ENCODE measurements at regions not wholly inside any gene's neighbourhood (a gene's known extent, or its start where the extent isn't known, plus 50 kb on each side); places are given as distances from the start of the nearest gene placed in this dataset.

- DNase-seq = no peak
Observed at GRCh38 chr1:30061292-30062220, 661.8 kb downstream of the MATN1 start.

DNA sequence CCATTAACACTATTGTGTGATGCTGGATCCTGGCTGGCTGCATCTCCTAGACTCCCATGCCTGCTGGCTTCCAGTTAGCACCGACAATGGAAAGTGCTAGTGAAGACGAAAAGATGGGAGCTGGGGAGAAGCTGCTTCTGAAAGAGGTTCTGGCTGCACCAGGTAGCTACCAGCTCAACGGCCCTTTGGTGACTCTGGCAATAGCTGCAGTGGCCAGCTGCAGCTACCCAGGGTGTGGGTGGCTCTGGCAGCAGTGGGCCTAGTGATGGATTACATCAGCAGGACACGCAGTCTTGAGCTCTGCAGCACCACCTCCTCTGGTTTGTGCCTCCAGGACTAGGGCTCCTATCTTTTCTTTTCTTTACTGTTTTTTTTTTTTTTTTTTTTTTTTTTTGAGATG lies 662.6 kb downstream of the MATN1 start:
- DNase-seq = no peak

DNA sequence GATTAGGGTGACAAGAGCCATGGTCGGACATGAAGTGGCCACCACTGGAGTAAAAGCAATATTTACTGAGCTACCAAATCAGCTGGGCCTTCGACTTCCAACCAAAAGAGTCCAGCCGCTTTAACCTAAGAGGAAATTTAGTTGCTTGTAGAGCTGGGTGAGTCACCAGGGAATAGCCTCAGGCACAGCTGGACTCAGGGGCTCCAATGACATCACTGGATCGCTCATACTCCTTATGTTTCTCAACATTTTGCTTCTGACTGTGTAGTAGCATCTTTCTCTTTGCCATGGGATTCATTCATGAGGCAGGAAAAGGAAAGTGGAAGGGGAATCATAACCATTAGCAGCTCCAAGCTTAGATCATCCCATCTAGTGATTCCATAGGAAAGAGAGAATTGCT lies 664.4 kb downstream of the MATN1 start:
- DNase-seq = no peak

DNA sequence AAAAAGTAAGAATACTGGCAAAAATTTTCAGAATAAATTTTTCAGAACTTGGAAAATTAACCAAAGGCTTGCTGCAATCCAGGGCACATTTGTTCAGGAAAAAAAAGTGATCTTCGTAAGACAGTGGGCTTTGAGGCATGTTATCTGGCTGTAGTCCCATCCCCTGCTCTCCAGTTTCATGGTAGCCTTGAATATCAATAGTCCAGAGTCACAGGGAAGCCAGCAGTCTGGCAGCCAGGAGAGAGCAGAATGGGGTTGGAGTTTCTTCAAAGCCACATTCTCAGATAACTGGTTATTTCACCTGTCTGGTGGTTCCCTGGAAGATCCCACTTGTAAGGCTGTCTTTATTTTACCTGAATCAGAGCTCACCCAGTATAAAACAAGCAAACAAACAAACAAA lies 669.3 kb downstream of the MATN1 start:
- DNase-seq = no peak

DNA sequence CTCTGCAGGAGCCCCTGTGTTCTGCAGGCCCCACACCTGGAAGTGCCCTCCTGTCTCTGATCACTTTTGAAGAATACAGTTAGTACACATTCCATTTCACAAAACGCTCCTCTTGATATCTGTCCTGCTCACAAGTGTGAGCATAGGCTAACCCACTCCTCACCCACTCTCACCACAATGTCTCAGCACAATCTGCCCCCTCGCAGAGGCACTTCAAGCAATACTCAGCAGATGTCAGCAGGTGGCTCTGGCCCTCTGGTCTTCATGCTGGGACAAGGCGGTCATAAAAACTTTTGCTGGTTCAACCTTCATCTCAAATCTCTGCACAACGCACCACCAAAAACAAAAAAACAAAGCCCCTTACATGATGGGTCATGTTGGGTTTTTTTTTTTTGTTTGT lies 671.2 kb downstream of the MATN1 start:
- no peak for DNase-seq

- DNase-seq = no peak
Observed at GRCh38 chr1:30051777-30052176, 671.6 kb downstream of the MATN1 start.

GRCh38 chr1:30049748-30050296 lies 673.6 kb downstream of the MATN1 start:
- no peak for DNase-seq

DNA sequence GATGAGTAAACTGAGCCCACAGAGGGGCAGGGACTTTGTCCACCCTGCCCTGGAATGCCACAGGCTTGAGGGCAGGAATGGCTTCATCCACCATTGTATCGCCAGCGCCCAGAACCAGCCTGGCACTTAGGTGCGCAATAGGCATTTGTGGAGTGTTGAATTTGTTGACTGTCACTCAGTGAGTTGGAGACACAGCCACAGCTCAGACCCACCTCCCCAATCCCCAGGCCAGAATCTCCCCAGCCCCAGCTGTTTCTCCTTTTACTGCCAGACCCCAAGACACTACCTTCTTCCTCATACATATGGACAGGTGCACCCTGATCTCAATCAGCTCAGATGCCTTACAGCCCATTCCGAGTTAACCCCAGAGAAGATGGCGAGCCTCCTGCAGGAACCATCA lies 674.5 kb downstream of the MATN1 start:
- DNase-seq = no peak

DNA sequence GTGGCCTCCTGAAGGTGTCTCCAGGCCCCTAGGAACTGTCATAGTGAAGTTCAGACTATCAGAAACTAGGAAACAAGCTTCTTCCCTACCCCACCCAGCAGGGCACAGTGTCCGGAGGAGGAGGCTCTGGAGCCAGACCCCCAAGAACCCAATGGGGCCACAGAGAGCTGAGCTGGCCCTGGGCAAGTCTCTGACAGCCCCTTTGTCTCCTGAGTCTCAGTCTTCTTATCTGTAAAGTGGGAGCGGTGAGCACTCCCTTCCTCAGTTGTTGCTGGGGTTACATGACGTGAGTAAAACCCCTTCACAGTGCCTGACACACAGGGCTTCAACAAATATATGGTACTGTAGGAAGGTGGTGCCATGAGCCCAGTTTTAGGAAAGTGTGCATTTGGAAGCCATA lies 675.8 kb downstream of the MATN1 start:
- no peak for DNase-seq

GRCh38 chr1:30046751-30047150 lies 676.6 kb downstream of the MATN1 start:
- no peak for DNase-seq

DNA sequence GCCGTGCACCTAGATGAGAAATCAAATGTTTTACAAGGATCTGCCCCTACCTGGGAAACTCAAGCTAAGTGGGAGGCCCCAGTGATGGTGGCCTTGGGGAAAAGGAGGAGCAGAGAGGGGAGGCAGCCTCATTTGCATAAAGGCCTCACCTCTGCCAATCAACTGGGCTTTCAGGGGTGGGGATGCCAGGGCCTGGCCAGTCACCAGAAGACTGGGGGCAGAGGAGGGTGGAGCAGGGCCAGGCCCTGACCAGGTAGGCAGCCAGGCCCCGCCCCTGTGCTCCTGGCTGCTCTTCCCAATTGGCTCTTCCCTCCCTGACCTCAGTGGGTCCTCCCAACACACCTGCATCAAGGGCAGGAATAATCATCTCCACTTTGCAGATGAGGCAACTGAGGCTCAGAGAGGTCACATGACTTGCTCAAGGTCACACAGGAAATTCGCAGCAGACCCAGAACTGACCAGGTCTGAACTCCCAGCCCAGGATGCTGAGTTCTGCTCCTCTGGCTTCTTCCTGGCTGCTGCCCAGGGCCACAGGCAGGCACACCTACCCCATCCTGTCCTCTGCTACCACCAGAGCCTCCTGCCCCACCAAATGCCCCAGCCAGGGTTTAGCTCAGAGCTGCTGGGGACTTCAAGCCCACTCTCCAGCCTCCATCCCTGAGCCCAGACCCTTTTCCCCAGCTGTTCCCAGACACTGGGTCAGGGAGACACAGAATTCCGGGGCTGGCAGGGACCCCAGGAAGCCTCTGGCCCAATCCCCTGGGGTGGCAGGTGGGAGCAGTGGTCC lies 677.9 kb downstream of the MATN1 start:
- no peak for DNase-seq

GRCh38 chr1:30044656-30045144 lies 678.7 kb downstream of the MATN1 start:
- no peak for DNase-seq

DNA sequence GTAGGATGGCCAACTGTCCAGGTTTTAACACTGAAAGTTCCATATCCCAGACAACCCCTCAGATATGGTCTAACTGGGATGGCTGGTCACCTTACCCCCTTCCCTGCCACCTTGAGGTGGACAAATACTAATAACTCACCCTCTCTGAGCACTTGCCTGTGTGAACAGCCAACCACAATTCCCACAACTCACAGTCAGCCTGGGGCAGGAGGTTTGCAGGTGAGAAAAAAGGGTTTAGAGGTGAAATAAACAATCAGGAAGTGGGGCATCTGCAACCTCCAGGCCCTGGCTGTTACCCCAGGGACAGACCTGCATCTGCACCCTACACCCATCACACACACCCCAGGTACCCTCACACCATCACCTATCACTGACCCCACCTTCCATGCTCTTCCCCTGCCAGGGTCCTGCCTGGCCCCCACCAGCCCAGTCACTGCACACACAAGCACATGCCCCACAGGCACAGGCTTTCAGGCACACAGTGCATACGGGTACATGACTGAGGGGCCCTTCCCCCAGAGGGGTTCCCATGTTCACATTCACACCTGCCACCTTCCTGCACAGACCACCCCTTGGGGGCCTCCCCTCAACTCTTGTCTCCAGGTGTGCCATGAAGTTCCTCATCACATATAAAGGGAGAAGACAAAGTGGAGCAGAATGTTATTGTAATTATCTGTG lies 679.5 kb downstream of the MATN1 start:
- no peak for DNase-seq

- no peak for DNase-seq
Observed at GRCh38 chr1:30043256-30043655, 680.1 kb downstream of the MATN1 start.

DNA sequence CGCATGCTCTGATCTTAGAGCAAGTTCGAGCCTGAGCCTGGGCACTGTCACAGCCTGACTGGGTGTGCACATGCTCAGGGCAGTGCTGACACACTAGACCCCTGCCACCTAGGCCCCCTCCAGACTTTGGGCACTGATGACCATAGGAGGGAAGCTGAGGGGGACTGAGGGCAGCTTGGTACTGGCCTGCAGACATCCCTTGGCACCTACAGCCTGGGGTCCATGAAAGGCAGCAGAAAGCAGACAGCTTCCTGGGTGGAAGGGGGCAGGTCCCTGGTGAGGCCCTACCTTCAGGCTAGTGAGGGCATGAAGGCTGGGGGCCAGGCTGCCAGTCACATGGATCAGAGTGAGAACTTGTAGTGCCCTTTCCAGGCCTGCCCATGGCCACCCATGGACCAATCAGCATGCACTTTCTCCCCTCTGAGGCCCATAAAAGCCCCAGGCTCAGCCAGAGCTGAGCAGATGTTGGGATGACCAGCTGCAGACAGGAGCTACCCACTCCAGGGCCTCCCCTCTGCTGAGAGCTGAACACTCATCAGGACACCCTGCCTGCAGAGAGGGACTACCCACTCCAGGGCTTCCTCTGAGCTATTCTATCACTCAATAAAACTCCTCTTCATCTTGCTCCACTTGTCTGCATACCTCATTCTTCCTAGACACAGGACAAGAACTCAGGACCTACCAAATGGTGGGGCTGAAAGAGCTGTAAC lies 680.8 kb downstream of the MATN1 start:
- DNase-seq = no peak

GRCh38 chr1:30041741-30042437 lies 681.5 kb downstream of the MATN1 start:
- DNase-seq = no peak

DNA sequence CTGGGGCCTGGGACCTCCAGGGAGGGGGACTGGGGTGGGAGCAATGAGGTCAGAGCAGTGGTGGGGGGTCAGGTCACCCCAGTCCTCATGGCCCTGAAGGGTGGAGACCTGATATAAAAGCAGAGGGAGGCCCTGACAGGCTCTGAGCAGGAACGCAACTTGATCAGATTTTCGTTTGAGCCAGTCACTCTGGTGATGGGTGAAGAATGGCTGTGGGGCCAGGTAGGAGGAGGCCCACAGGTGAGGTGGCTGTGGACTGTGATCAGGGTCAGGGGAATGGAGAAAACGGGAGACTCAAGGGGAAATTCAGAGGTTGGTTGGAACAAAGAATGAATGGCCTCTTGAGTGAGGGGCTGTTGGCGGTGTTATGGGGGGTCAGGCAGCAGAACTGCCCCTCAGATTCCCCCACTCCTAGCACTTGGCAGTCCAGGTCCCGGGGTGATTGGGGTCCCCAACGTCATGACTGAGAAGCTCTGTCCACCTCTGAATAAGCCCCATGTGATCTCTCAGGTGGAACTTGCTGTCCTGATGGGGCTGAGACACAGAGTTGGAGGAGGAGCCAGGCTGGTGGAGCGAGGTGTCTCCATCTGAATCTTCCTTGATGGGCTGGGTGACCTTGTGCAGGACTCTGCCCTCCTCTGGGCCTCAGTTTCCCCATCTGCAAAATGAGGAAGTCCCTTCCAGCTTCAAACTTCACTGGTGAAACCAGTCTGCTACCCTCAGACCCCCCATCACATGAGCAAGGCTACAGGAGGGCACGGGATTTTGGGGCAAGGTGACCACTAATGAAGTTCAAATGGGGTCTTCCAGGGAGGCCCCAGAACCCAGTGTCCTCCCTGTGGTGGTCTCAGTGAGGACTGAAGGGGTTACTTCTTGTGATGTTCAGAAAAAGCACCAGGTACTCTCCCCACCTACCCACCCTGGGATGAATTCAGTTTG lies 683.0 kb downstream of the MATN1 start:
- DNase-seq = no peak

- no peak for DNase-seq
Observed at GRCh38 chr1:30039354-30040080, 683.9 kb downstream of the MATN1 start.

- no peak for DNase-seq
Observed at GRCh38 chr1:30038134-30039025, 685.0 kb downstream of the MATN1 start.

Data from stimulated activated CD4-positive, alpha-beta T cell treated with anti-CD3 and anti-CD28 coated beads, Interleukin-4, amount 100 ng/mL, for 4 hours (primary cell).